GM12864 (cell line): ENCODE measurements at regions not wholly inside any gene's neighbourhood (a gene's known extent, or its start where the extent isn't known, plus 50 kb on each side); places are given as distances from the start of the nearest gene placed in this dataset.

Experiments
- DNase-seq: peaks from one replicate; pipeline ENCODE4 v3.0.0-alpha.2; 2011; ENCODE audit warnings: low read depth
- H3K4me3 ChIP-seq: 2 replicates; pipeline ENCODE4 v1.5.1; 2011; ENCODE audit warnings: mild to moderate bottlenecking, low read depth, low read length, control low read depth
- CTCF ChIP-seq: IDR thresholded peaks from 2 replicates; pipeline ENCODE4 v1.5.1; 2011; ENCODE audit warnings: low read depth, mild to moderate bottlenecking, moderate library complexity, low read length, control low read depth, inconsistent platforms; ENCODE audit errors: missing control alignments

- DNase-seq: no peak
- H3K4me3 ChIP-seq: no peak overlapping the region
- TF ChIP-seq CTCF: no peak
Measured at GRCh38 chr1:78367700-78368099, 123.1 kb upstream of the PTGFR start.

- no peak overlapping the region for H3K4me3 ChIP-seq
- TF ChIP-seq CTCF: no peak
- no peak for DNase-seq
Measured at GRCh38 chr1:78369546-78369945, 121.2 kb upstream of the PTGFR start.

GRCh38 chr1:78370356-78370755 lies 120.4 kb upstream of the PTGFR start:
- TF ChIP-seq CTCF: no peak
- H3K4me3 ChIP-seq: no peak overlapping the region
- no peak for DNase-seq

GRCh38 chr1:78370779-78371482 lies 119.8 kb upstream of the PTGFR start:
- DNase-seq: no peak
- no peak for TF ChIP-seq CTCF
- no peak overlapping the region for H3K4me3 ChIP-seq

GRCh38 chr1:78373676-78374075 lies 117.1 kb upstream of the PTGFR start:
- TF ChIP-seq CTCF: no peak
- no peak for DNase-seq
- H3K4me3 ChIP-seq: no peak overlapping the region

GRCh38 chr1:78375996-78376395 lies 114.8 kb upstream of the PTGFR start:
- DNase-seq: no peak
- no peak for TF ChIP-seq CTCF
- no peak overlapping the region for H3K4me3 ChIP-seq

- no peak for DNase-seq
- no peak for TF ChIP-seq CTCF
- H3K4me3 ChIP-seq: no peak overlapping the region
Measured at GRCh38 chr1:78377356-78377928, 113.3 kb upstream of the PTGFR start.
